IMR-90 (cell line): ENCODE measurements at regions not wholly inside any gene's neighbourhood (a gene's known extent, or its start where the extent isn't known, plus 50 kb on each side); places are given as distances from the start of the nearest gene placed in this dataset.

Source experiments
- ATAC-seq: fragments of 200-7000 bp; cut with Tn5 transposase; 2 replicates; pipeline ENCODE4 v1.9.1; 2020; ENCODE audit warnings: low read depth, mild to moderate bottlenecking, moderate library complexity
- BruUV-seq: library from RNA; stranded (reverse); fragments of 400-500 nt; replicated peaks from 2 replicates; lab custom pipeline; 2021; lab: Mats Ljungman, UMichigan
- CTCF ChIA-PET: fragments of 300-600 bp; formaldehyde crosslinking; extraction: SDS; loops from one replicate; lab custom pipeline; 2021; ENCODE audit warnings: antibody characterized with exemption; lab: Yijun Ruan, JAX
- POLR2A ChIA-PET: fragments of 300-600 bp; sonication (Branson Sonifier 250); formaldehyde crosslinking; loops from one replicate; lab custom pipeline; 2022; ENCODE audit warnings: antibody characterized with exemption; ENCODE audit not compliant: unreplicated experiment; lab: Charles Lee
- DNase-seq: peaks from one replicate; pipeline ENCODE4 v3.0.0; 2013
- H2AFZ ChIP-seq: replicated peaks from 2 replicates; pipeline ENCODE3; 2013; ENCODE audit warnings: low read length, mild to moderate bottlenecking; ENCODE audit not compliant: poor library complexity
- H2AK5ac ChIP-seq: 2 replicates; pipeline ENCODE4 v1.6.1; 2013; ENCODE audit warnings: low read depth, low read length, inconsistent platforms
- H2AK9ac ChIP-seq: replicated peaks from 2 replicates; pipeline ENCODE3; 2013; ENCODE audit warnings: mild to moderate bottlenecking, low read depth, low read length, moderate library complexity; ENCODE audit not compliant: poor library complexity
- H2BK120ac ChIP-seq: 2 replicates; pipeline ENCODE4 v1.6.1; 2013; ENCODE audit warnings: low read depth, low read length, inconsistent platforms
- H2BK15ac ChIP-seq: 3 replicates; pipeline ENCODE4 v1.6.1; 2013; ENCODE audit warnings: low read depth, low read length, inconsistent platforms
- H2BK20ac ChIP-seq: 2 replicates; pipeline ENCODE4 v1.6.1; 2013; ENCODE audit warnings: low read depth, mild to moderate bottlenecking, inconsistent platforms, low read length, moderate library complexity
- H2BK5ac ChIP-seq: 2 replicates; pipeline ENCODE4 v1.6.1; 2013; ENCODE audit warnings: mild to moderate bottlenecking, low read depth, low read length, inconsistent platforms; ENCODE audit not compliant: poor library complexity, severe bottlenecking
- H3K14ac ChIP-seq: replicated peaks from 2 replicates; pipeline ENCODE4 v1.6.1; 2013; ENCODE audit warnings: low read depth, low read length, inconsistent platforms
- H3K18ac ChIP-seq: 2 replicates; pipeline ENCODE4 v1.6.1; 2013; ENCODE audit warnings: low read depth, low read length, control low read depth
- H3K23ac ChIP-seq: 2 replicates; pipeline ENCODE4 v1.6.1; 2013; ENCODE audit warnings: low read depth, low read length, inconsistent platforms
- H3K27ac ChIP-seq: 2 replicates; pipeline ENCODE4 v1.5.1; 2013; ENCODE audit warnings: mild to moderate bottlenecking, control low read depth, low read length; ENCODE audit not compliant: insufficient read depth
- H3K27me3 ChIP-seq: 2 replicates; pipeline ENCODE4 v1.6.1; 2013; ENCODE audit warnings: low read length; ENCODE audit not compliant: control insufficient read depth, insufficient read depth
- H3K36me3 ChIP-seq: 2 replicates; pipeline ENCODE4 v1.6.1; 2013; ENCODE audit warnings: low read length, mixed read lengths; ENCODE audit not compliant: control insufficient read depth, insufficient read depth
- H3K4ac ChIP-seq: 2 replicates; pipeline ENCODE4 v1.6.1; 2013; ENCODE audit warnings: low read depth, low read length, inconsistent platforms
- H3K4me1 ChIP-seq: 2 replicates; pipeline ENCODE4 v1.6.1; 2013; ENCODE audit warnings: low read length, mixed read lengths; ENCODE audit not compliant: control insufficient read depth, insufficient read depth
- H3K4me2 ChIP-seq: 2 replicates; pipeline ENCODE4 v1.6.1; 2013; ENCODE audit warnings: low read depth, mild to moderate bottlenecking, control low read depth, low read length, moderate library complexity
- H3K4me3 ChIP-seq: 2 replicates; pipeline ENCODE4 v1.5.1; 2013; ENCODE audit warnings: low read depth, mild to moderate bottlenecking, control low read depth, low read length, moderate library complexity; ENCODE audit not compliant: insufficient read depth
- H3K56ac ChIP-seq: 2 replicates; pipeline ENCODE4 v1.6.1; 2013; ENCODE audit warnings: low read length, inconsistent platforms; ENCODE audit not compliant: insufficient read depth; ENCODE audit errors: extremely low read depth
- H3K79me1 ChIP-seq, 2 experiments: 2 replicates each; pipeline ENCODE4 v1.6.1; 2013; ENCODE audit warnings: low read length in 2 of 2, inconsistent platforms in 1 of 2, low read depth in 1 of 2
- H3K9ac ChIP-seq: 2 replicates; pipeline ENCODE4 v1.6.1; 2013; ENCODE audit warnings: low read depth, low read length, control low read depth
- H3K9me1 ChIP-seq: 2 replicates; pipeline ENCODE4 v1.6.1; 2013; ENCODE audit warnings: low read length, inconsistent platforms; ENCODE audit not compliant: insufficient read depth
- H3K9me3 ChIP-seq: 2 replicates; pipeline ENCODE4 v1.6.1; 2013; ENCODE audit warnings: low read length; ENCODE audit not compliant: control insufficient read depth, insufficient read depth
- H4K20me1 ChIP-seq: 2 replicates; pipeline ENCODE4 v1.6.1; 2013; ENCODE audit warnings: low read length, inconsistent platforms; ENCODE audit not compliant: insufficient read depth
- H4K5ac ChIP-seq: 2 replicates; pipeline ENCODE4 v1.6.1; 2013; ENCODE audit warnings: mild to moderate bottlenecking, low read depth, low read length, control low read depth
- H4K8ac ChIP-seq, 2 experiments: 2 replicates each; pipeline ENCODE4 v1.6.1; 2013; ENCODE audit warnings: low read depth in 2 of 2, low read length in 2 of 2, control low read depth in 1 of 2, inconsistent platforms in 1 of 2
- H4K91ac ChIP-seq: 2 replicates; pipeline ENCODE4 v1.6.1; 2013; ENCODE audit warnings: low read depth, low read length, inconsistent platforms; ENCODE audit not compliant: insufficient read depth
- BHLHE40 ChIP-seq: fragments of 150-350 bp; IDR thresholded peaks from 2 replicates; pipeline ENCODE4 v1.6.1; 2016; ENCODE audit warnings: mild to moderate bottlenecking, low read depth, low read length
- MAFK ChIP-seq: IDR thresholded peaks from 2 replicates; pipeline ENCODE4 v1.6.1; 2012; ENCODE audit warnings: low read depth, low read length, improper control_type of control experiment
- MAZ ChIP-seq: IDR thresholded peaks from 2 replicates; pipeline ENCODE4 v1.6.1; 2012; ENCODE audit warnings: low read depth, mild to moderate bottlenecking, low read length, improper control_type of control experiment, moderate library complexity, borderline replicate concordance
- NFE2L2 ChIP-seq: fragments of 150-350 bp; IDR thresholded peaks from 2 replicates; pipeline ENCODE4 v1.6.1; 2016; ENCODE audit warnings: low read depth, mild to moderate bottlenecking, low read length
- RFX5 ChIP-seq: IDR thresholded peaks from 2 replicates; pipeline ENCODE4 v1.8.0; 2012; ENCODE audit warnings: low read depth, mild to moderate bottlenecking, low read length, moderate library complexity
- WGBS, 2 experiments: methylation state at CpG; one replicate each; pipeline versions ENCODE4 v1.1.5 to v1.1.7; 2013; ENCODE audit warnings: missing lambda C conversion rate in 2 of 2; ENCODE audit not compliant: insufficient read length in 1 of 2; ENCODE audit errors: extremely low coverage in 2 of 2; 5-methylcytosine and 5-hydroxymethylcytosine counted together
- dilution Hi-C: fragments of 300-500 bp; cut with HindIII; formaldehyde crosslinking; loops from one replicate; pipeline ENCODE4 v1.14.3; 2018; ENCODE audit warnings: low sequenced_read_pairs; ENCODE audit not compliant: unreplicated experiment
- in situ Hi-C: fragments of 300-500 bp; cut with MboI; formaldehyde crosslinking; loops from 3 replicates; pipeline ENCODE4 v1.14.3; 2019; ENCODE audit warnings: low sequenced_read_pairs, inconsistent platforms, mixed read lengths
- intact Hi-C: fragments of 100-400 bp; cut with micrococcal nuclease; formaldehyde crosslinking; loops from 2 replicates; pipeline ENCODE4 v1.10.0; 2022

DNA sequence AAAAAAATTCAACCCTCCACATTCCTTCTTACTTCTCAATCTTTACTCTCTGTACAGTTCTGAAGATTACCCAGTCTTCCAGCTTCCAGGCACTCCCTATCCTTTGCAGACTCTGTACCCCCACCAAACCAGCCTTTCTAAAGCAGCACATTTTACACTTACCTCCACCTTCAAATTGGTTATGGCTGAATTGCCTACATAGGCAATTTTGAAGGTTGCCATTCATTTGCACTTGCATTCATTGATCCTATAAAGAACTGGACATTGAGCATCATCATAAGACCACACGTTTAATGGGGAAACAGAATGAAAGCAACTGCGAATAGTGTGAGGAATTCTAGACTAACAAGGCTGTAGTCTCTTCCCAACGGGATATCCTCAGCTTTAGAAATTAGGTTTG, 233.4 kb downstream of the TRIB2 start:
- TF ChIP-seq NFE2L2 = no peak
- TF ChIP-seq MAFK = peak; percentile 54
- no peak for TF ChIP-seq RFX5
- no peak for TF ChIP-seq BHLHE40
- TF ChIP-seq MAZ = no peak
- H3K4me1 ChIP-seq = no peaks in the 10 kb centered on the region; the same call in 1 of the 2 replicates
- peaks cover 10% of the 10 kb centered on the region; the same call in 1 of the 2 replicates for H3K9me1 ChIP-seq
- intact Hi-C loops (no loop called here), in situ Hi-C loops (no loop called here), dilution Hi-C loops (no loop called here)
- H4K20me1 ChIP-seq = no peaks in the 10 kb centered on the region
- no peak overlapping the region for H2BK15ac ChIP-seq
- CTCF ChIA-PET = interaction anchor here (0.9 to 2.6 kb wide), 3 partner anchors 11 to 26 kb away, joined by 3 to 8 read pairs (median 4); no protein-coding TSS in a partner anchor
- H2BK5ac ChIP-seq = no peak overlapping the region
- no peak overlapping the region for H3K27ac ChIP-seq
- H4K91ac ChIP-seq = no peak overlapping the region
- no peak overlapping the region for H2AK9ac ChIP-seq
- no peak overlapping the region for H3K18ac ChIP-seq
- no peak overlapping the region for H2AFZ ChIP-seq
- DNase-seq (no peak), ATAC-seq (no peak)
- H2AK5ac ChIP-seq = no peak overlapping the region
- H4K8ac ChIP-seq = no peak overlapping the region
- H3K14ac ChIP-seq = no peak overlapping the region
- no peaks in the 10 kb centered on the region for H3K27me3 ChIP-seq
- H3K9ac ChIP-seq = no peak overlapping the region
- no peak overlapping the region for H3K4me3 ChIP-seq
- no peaks in the 10 kb centered on the region for H3K36me3 ChIP-seq
- H3K9me3 ChIP-seq = no peaks in the 10 kb centered on the region
- 100% methylated on average over 1 of the region's 3 CpGs; no CpG with 5 or more reads in 1 of the 2 experiments for WGBS, 2 experiments
- H3K56ac ChIP-seq = no peak overlapping the region
- H3K23ac ChIP-seq = no peak overlapping the region
- POLR2A ChIA-PET = no interaction called here
- no peak overlapping the region for H3K4me2 ChIP-seq
- no peak overlapping the region for H3K4ac ChIP-seq
- no peak overlapping the region for H2BK120ac ChIP-seq
- no TSS peak for BruUV-seq
- H3K79me1 ChIP-seq = no peaks in the 10 kb centered on the region
- no peak overlapping the region for H4K5ac ChIP-seq
- no peak overlapping the region for H2BK20ac ChIP-seq
